Fibroblast of lung (primary cell): ENCODE measurements at regions not wholly inside any gene's neighbourhood (a gene's known extent, or its start where the extent isn't known, plus 50 kb on each side); places are given as distances from the start of the nearest gene placed in this dataset.
A peak's percentile ranks its signal among the peaks of the same experiment; 100 is the strongest.

ENCODE experiments used
- DNase-seq, 2 donors: peaks; one replicate each; pipeline versions ENCODE4 v3.0.0 to v3.0.0-alpha.2; 2010; ENCODE audit warnings: low read depth in 2 of 2
- H2AFZ ChIP-seq: 2 replicates; pipeline ENCODE4 v1.5.1; 2012; ENCODE audit warnings: low read length, control low read depth, inconsistent platforms
- H3K27ac ChIP-seq: 2 replicates; pipeline ENCODE4 v1.5.1; 2011; ENCODE audit warnings: low read length, control low read depth; ENCODE audit not compliant: insufficient read depth
- H3K27me3 ChIP-seq: 2 replicates; pipeline ENCODE4 v1.5.1; 2011; ENCODE audit warnings: mild to moderate bottlenecking, low read length; ENCODE audit not compliant: control insufficient read depth, insufficient read depth
- H3K36me3 ChIP-seq: 2 replicates; pipeline ENCODE4 v1.5.1; 2011; ENCODE audit warnings: low read length; ENCODE audit not compliant: control insufficient read depth, insufficient read depth
- H3K4me1 ChIP-seq: 2 replicates; pipeline ENCODE4 v1.5.1; 2011; ENCODE audit warnings: low read length; ENCODE audit not compliant: control insufficient read depth, insufficient read depth; ENCODE audit errors: extremely low read depth
- H3K4me2 ChIP-seq: 2 replicates; pipeline ENCODE4 v1.5.1; 2011; ENCODE audit warnings: low read length, control low read depth; ENCODE audit not compliant: insufficient read depth; ENCODE audit errors: extremely low read depth
- H3K4me3 ChIP-seq, 4 experiments: fragments of 200-600 bp in 1 of 4; sonication (generic) in 1 of 4; replicated peaks in 1 of 4; 2 replicates each; pipeline ENCODE4 v1.5.1; 2011 to 2016; ENCODE audit warnings: low read length in 4 of 4, low read depth in 3 of 4, mild to moderate bottlenecking in 3 of 4, control low read depth in 2 of 4, inconsistent platforms in 1 of 4, mixed read lengths in 1 of 4; ENCODE audit not compliant: insufficient read depth in 1 of 4; ENCODE audit errors: control extremely low read depth in 1 of 4
- H3K79me2 ChIP-seq: 2 replicates; pipeline ENCODE4 v1.5.1; 2012; ENCODE audit warnings: mild to moderate bottlenecking, low read length, inconsistent platforms; ENCODE audit not compliant: control insufficient read depth, insufficient read depth
- H3K9ac ChIP-seq: 2 replicates; pipeline ENCODE4 v1.5.1; 2011; ENCODE audit warnings: mild to moderate bottlenecking, low read length, control low read depth; ENCODE audit not compliant: insufficient read depth
- H3K9me3 ChIP-seq: 2 replicates; pipeline ENCODE4 v1.5.1; 2012; ENCODE audit warnings: low read depth, low read length; ENCODE audit not compliant: control insufficient read depth, insufficient read depth
- H4K20me1 ChIP-seq: 2 replicates; pipeline ENCODE4 v1.5.1; 2011; ENCODE audit warnings: low read length; ENCODE audit not compliant: control insufficient read depth, insufficient read depth; ENCODE audit errors: extremely low read depth
- EZH2 ChIP-seq: IDR thresholded peaks from 2 replicates; pipeline ENCODE4 v1.5.1; 2012; ENCODE audit warnings: low read length, control low read depth, mild to moderate bottlenecking; ENCODE audit errors: missing control alignments
- TF ChIP-seq, protein P1 (sequence below), 2 donors: IDR thresholded peaks in 1 of 2; conservative IDR thresholded peaks in 1 of 2; 1 replicate in 1 of 2; 2 replicates in 1 of 2; pipeline ENCODE4 v1.5.1; 2011 to 2012; ENCODE audit warnings: low read length in 2 of 2, control low read depth in 1 of 2, inconsistent platforms in 1 of 2, low read depth in 1 of 2, mild to moderate bottlenecking in 1 of 2

- no peak overlapping the region for H2AFZ ChIP-seq
- no peaks in the 10 kb centered on the region for H3K4me1 ChIP-seq
- TF ChIP-seq, protein P1, sequence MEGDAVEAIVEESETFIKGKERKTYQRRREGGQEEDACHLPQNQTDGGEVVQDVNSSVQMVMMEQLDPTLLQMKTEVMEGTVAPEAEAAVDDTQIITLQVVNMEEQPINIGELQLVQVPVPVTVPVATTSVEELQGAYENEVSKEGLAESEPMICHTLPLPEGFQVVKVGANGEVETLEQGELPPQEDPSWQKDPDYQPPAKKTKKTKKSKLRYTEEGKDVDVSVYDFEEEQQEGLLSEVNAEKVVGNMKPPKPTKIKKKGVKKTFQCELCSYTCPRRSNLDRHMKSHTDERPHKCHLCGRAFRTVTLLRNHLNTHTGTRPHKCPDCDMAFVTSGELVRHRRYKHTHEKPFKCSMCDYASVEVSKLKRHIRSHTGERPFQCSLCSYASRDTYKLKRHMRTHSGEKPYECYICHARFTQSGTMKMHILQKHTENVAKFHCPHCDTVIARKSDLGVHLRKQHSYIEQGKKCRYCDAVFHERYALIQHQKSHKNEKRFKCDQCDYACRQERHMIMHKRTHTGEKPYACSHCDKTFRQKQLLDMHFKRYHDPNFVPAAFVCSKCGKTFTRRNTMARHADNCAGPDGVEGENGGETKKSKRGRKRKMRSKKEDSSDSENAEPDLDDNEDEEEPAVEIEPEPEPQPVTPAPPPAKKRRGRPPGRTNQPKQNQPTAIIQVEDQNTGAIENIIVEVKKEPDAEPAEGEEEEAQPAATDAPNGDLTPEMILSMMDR (conservative IDR thresholded peaks at IDR 0.05 in 1 of 2, IDR thresholded peaks at IDR 0.05 in 1 of 2; ENCODE audit: low read depth in 1 of 2, low read length in 2 of 2): peak in 1 of 2 donors; percentile 6
- no peak for TF ChIP-seq EZH2
- H3K9ac ChIP-seq: no peak overlapping the region
- H3K4me2 ChIP-seq: no peak overlapping the region
- H3K36me3 ChIP-seq: no peaks in the 10 kb centered on the region
- no peaks in the 10 kb centered on the region for H4K20me1 ChIP-seq
- no peak overlapping the region for H3K4me3 ChIP-seq
- no peaks in the 10 kb centered on the region for H3K79me2 ChIP-seq
- H3K27me3 ChIP-seq: no peaks in the 10 kb centered on the region
- no peaks in the 10 kb centered on the region for H3K9me3 ChIP-seq
- no peak for DNase-seq
- no peak overlapping the region for H3K27ac ChIP-seq
Measured at GRCh38 chrX:138777230-138777629, 65.7 kb upstream of the FGF13 start.

DNA sequence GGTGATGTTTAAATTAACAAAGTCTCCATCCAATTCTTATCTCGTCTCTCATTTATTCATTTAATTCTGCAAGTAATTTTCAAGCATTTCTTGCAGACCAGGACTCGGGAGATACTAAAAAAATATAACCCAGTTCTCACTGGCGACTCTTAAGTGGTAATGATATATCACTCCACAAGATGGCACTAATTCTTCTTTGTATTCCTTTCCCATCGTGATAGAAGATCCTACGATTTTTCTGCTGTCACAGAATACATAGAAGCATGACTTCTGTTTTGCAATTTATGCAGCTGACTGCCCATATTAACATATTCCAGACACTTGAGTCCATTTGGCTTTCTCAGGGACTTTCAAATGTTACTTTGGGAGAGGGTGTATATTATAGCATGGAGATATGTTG, 64.0 kb upstream of the FGF13 start:
- Histone ChIP-seq H2AFZ (no peak overlapping the region), H3K36me3 (no peaks in the 10 kb centered on the region), H3K4me2 (no peak overlapping the region), H3K4me3 (no peak overlapping the region), H3K27ac (no peak overlapping the region), H3K9me3 (no peaks in the 10 kb centered on the region), H3K4me1 (no peaks in the 10 kb centered on the region), H4K20me1 (no peaks in the 10 kb centered on the region), H3K79me2 (no peaks in the 10 kb centered on the region), H3K27me3 (no peaks in the 10 kb centered on the region), H3K9ac (no peak overlapping the region)
- peak; percentile 34 to 54 for DNase-seq
- TF ChIP-seq, protein P1 (conservative IDR thresholded peaks at IDR 0.05 in 1 of 2, IDR thresholded peaks at IDR 0.05 in 1 of 2; ENCODE audit: low read depth in 1 of 2, low read length in 2 of 2): peak in 1 of 2 donors; percentile 18
- no peak for TF ChIP-seq EZH2

DNA sequence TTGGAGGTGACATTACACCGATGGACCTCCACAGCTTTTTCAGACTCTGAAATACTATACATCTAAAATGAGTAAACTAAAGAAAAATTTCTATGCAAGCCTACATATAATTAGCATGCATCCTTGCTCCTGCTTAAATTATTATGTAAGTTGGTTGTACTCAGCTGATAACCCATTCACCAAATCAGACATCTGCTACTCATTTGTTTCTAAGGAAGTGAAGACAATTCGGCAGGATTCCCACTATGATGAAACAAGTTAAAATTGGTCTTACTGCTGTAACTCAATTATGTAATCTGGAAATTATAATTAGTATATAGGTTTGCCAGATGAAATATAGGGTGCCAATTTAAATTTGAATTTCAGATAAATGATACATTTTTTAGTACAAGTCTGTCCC, 59.5 kb upstream of the FGF13 start:
- H3K4me3 ChIP-seq: no peak overlapping the region
- H3K9me3 ChIP-seq: no peaks in the 10 kb centered on the region
- no peak overlapping the region for H2AFZ ChIP-seq
- H3K9ac ChIP-seq: no peak overlapping the region
- H3K4me2 ChIP-seq: no peak overlapping the region
- no peaks in the 10 kb centered on the region for H4K20me1 ChIP-seq
- H3K4me1 ChIP-seq: no peaks in the 10 kb centered on the region
- TF ChIP-seq, protein P1 (conservative IDR thresholded peaks at IDR 0.05 in 1 of 2, IDR thresholded peaks at IDR 0.05 in 1 of 2; ENCODE audit: low read depth in 1 of 2, low read length in 2 of 2): no peak
- TF ChIP-seq EZH2: no peak
- no peak for DNase-seq
- H3K79me2 ChIP-seq: no peaks in the 10 kb centered on the region
- no peaks in the 10 kb centered on the region for H3K27me3 ChIP-seq
- H3K36me3 ChIP-seq: no peaks in the 10 kb centered on the region
- no peak overlapping the region for H3K27ac ChIP-seq
